ENCODE measurements at regions not wholly inside any gene's neighbourhood (a gene's known extent, or its start where the extent isn't known, plus 50 kb on each side); places are given as distances from the start of the nearest gene placed in this dataset.

DNA sequence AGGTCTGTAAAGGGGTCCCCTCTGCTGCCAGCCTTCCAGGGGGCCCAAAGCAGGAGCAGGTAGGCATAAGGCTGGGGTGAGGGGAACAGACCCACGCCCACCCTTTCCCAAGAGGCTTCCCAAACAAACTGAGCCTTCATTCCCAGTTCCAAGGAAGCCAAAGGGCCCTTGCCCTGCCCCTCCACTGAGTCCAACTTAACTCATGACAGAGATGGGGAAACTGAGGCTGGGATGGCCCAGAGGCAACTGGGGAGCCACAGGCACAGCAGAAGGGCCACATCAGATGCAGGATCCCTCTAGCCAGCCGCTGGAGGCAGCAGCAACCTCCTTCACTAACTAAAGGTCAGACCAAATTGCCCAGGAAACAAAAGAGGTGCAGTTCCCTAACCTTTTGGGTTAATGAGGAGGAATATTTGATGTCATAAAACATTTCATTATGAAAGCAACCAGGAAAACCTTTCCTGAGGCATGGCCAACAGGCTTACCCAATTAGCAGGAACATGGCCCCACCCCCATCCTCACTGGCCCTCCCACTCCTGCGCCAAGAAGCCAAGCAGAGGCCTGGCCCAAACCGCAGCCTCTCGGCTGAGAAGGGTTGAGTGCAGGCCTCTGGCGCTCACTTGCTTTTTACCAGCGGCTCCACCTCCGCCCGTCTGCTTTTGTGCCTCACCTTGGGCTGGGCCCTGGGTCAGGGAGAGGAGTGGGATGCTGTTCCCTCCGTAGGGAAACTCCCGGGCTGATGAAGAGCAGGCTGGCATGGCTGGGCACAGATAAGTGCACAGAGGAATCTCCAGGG, 293.5 kb upstream of the RTL1 start:
- no peaks in the 10 kb centered on the region; the same call in 1 of the 2 replicates for H3K27me3 ChIP-seq (replicated peaks; ENCODE audit: insufficient read depth, low read length)
- no peaks in the 10 kb centered on the region for H3K36me3 ChIP-seq (replicated peaks; ENCODE audit: insufficient read depth, low read length)
- no peak overlapping the region for H3K27ac ChIP-seq (ENCODE audit: low read length)
- no peaks in the 10 kb centered on the region for H3K4me1 ChIP-seq (ENCODE audit: low read length)
- H3F3A ChIP-seq (ENCODE audit: insufficient read depth, low read length) = no peaks in the 10 kb centered on the region
- TF ChIP-seq EZH2 (optimal IDR thresholded peaks at IDR 0.05; ENCODE audit: low read depth, low read length) = no peak
- H3K4me2 ChIP-seq (ENCODE audit: low read depth, low read length) = no peak overlapping the region
- H2AFZ ChIP-seq (ENCODE audit: low read length) = no peak overlapping the region
- no peak for DNase-seq
- H3K9ac ChIP-seq (ENCODE audit: low read length) = no peak overlapping the region
- no peaks in the 10 kb centered on the region for H3K9me2 ChIP-seq (replicated peaks; ENCODE audit: insufficient read depth, low read length)
- no peaks in the 10 kb centered on the region for H3K79me2 ChIP-seq (ENCODE audit: low read length)
- H3K9me3 ChIP-seq (replicated peaks; ENCODE audit: insufficient read depth, low read length) = no peaks in the 10 kb centered on the region
- H4K20me1 ChIP-seq (ENCODE audit: insufficient read depth, low read length) = no peaks in the 10 kb centered on the region
- no peak overlapping the region for H3K4me3 ChIP-seq (ENCODE audit: low read length)

DNA sequence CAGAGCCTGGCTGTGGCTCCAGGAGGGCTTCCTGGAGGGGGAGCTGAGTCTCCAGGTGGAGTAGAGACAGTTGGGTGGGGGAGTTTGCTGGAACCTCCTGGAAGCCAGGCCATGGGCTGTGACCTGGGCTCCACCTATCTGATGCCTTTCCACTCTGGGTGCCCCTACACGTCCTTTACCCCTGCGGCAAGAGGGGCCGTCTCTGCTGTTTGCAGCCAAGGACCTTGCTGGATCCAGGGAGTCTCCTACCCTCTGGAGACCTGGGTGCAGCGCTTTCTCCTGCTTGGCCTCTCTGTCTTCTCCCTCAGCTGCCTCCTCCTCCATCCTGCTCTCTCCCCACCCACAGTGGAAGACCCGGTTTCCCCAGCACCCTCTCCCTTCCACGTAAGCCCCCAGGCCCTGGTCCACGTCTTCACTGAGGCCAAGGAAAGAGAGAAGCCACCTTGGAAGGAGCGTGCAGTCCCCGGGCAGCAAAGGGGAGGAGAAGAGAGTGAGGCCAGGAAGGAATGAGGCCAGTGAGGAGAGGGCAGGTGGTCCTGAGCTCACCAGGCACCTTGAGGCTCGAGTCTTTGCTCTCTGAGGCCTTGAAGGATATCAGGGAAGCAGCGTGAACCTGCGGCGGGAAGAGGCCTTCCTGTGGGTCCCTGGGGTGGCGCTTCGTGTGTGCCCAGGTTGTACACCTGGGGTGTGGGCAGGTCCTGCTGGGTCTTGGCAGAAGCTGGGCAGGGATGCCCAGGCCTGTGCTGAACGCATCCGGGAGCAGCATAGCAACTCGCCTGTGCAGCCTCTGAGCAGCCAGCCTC, 294.3 kb upstream of the RTL1 start:
- Histone ChIP-seq H3K9ac (ENCODE audit: low read length) (no peak overlapping the region), H3K9me3 (replicated peaks; ENCODE audit: insufficient read depth, low read length) (no peaks in the 10 kb centered on the region), H3K79me2 (ENCODE audit: low read length) (no peaks in the 10 kb centered on the region), H2AFZ (ENCODE audit: low read length) (no peak overlapping the region), H3K4me3 (ENCODE audit: low read length) (no peak overlapping the region), H3K36me3 (replicated peaks; ENCODE audit: insufficient read depth, low read length) (no peaks in the 10 kb centered on the region), H3K4me2 (ENCODE audit: low read depth, low read length) (no peak overlapping the region), H4K20me1 (ENCODE audit: insufficient read depth, low read length) (no peaks in the 10 kb centered on the region), H3K4me1 (ENCODE audit: low read length) (no peaks in the 10 kb centered on the region), H3K27ac (ENCODE audit: low read length) (no peak overlapping the region), H3K9me2 (replicated peaks; ENCODE audit: insufficient read depth, low read length) (no peaks in the 10 kb centered on the region), H3F3A (ENCODE audit: insufficient read depth, low read length) (no peaks in the 10 kb centered on the region), H3K27me3 (replicated peaks; ENCODE audit: insufficient read depth, low read length) (no peaks in the 10 kb centered on the region; the same call in 1 of the 2 replicates)
- TF ChIP-seq EZH2 (optimal IDR thresholded peaks at IDR 0.05; ENCODE audit: low read depth, low read length) = no peak
- TF ChIP-seq EZH2phosphoT487 (IDR thresholded peaks at IDR 0.05; ENCODE audit: low read length) = no peak
- TF ChIP-seq, protein P1, sequence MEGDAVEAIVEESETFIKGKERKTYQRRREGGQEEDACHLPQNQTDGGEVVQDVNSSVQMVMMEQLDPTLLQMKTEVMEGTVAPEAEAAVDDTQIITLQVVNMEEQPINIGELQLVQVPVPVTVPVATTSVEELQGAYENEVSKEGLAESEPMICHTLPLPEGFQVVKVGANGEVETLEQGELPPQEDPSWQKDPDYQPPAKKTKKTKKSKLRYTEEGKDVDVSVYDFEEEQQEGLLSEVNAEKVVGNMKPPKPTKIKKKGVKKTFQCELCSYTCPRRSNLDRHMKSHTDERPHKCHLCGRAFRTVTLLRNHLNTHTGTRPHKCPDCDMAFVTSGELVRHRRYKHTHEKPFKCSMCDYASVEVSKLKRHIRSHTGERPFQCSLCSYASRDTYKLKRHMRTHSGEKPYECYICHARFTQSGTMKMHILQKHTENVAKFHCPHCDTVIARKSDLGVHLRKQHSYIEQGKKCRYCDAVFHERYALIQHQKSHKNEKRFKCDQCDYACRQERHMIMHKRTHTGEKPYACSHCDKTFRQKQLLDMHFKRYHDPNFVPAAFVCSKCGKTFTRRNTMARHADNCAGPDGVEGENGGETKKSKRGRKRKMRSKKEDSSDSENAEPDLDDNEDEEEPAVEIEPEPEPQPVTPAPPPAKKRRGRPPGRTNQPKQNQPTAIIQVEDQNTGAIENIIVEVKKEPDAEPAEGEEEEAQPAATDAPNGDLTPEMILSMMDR (IDR thresholded peaks at IDR 0.05; ENCODE audit: low read length) = no peak
- no peak for DNase-seq

DNA sequence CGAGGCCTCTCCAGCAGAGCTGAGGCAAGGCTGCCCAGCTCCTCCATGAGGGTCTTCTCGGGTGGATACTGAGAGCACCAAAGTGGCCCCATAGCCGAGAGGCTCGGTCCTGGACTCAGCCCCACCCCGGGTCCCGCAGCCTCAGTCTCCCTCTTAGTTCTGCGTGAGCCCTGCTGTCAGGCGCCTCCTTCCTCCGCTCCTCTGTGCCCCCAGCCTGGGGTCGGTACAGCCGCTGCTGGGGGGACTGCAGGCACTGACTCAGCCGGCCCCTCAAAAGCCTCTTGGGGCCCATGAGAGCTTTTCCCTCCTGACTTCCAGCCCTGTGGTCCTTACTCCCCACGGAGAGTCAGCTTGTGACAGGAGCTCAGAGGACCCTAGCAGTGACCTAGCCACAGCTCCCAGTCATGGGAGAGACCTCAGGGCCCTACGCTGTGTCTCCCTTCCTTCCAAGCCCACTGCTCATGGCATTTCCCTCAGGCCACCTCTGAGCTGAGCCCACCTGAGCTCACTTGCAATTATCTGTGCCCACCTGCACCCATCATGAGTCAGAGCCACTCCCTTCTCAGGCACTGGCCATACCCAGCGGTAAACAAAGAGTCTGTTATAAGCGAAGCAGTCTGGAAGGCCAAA, 295.0 kb upstream of the RTL1 start:
- no peak overlapping the region for H3K4me3 ChIP-seq (ENCODE audit: low read length)
- TF ChIP-seq EZH2phosphoT487 (IDR thresholded peaks at IDR 0.05; ENCODE audit: low read length) (no peak), EZH2 (optimal IDR thresholded peaks at IDR 0.05; ENCODE audit: low read depth, low read length) (no peak)
- TF ChIP-seq, protein P1 (IDR thresholded peaks at IDR 0.05; ENCODE audit: low read length) = no peak
- H4K20me1 ChIP-seq (ENCODE audit: insufficient read depth, low read length) = no peaks in the 10 kb centered on the region
- no peak overlapping the region for H3K9ac ChIP-seq (ENCODE audit: low read length)
- H3F3A ChIP-seq (ENCODE audit: insufficient read depth, low read length) = no peaks in the 10 kb centered on the region
- no peaks in the 10 kb centered on the region for H3K36me3 ChIP-seq (replicated peaks; ENCODE audit: insufficient read depth, low read length)
- no peaks in the 10 kb centered on the region for H3K79me2 ChIP-seq (ENCODE audit: low read length)
- H3K27me3 ChIP-seq (replicated peaks; ENCODE audit: insufficient read depth, low read length) = no peaks in the 10 kb centered on the region; the same call in 1 of the 2 replicates
- H3K4me1 ChIP-seq (ENCODE audit: low read length) = no peaks in the 10 kb centered on the region
- H3K9me2 ChIP-seq (replicated peaks; ENCODE audit: insufficient read depth, low read length) = no peaks in the 10 kb centered on the region
- no peak overlapping the region for H3K4me2 ChIP-seq (ENCODE audit: low read depth, low read length)
- H2AFZ ChIP-seq (ENCODE audit: low read length) = no peak overlapping the region
- no peaks in the 10 kb centered on the region for H3K9me3 ChIP-seq (replicated peaks; ENCODE audit: insufficient read depth, low read length)
- H3K27ac ChIP-seq (ENCODE audit: low read length) = no peak overlapping the region
- DNase-seq = no peak

Data from MM.1S (cell line).